ENCODE measurements at regions not wholly inside any gene's neighbourhood (a gene's known extent, or its start where the extent isn't known, plus 50 kb on each side); places are given as distances from the start of the nearest gene placed in this dataset.

DNA sequence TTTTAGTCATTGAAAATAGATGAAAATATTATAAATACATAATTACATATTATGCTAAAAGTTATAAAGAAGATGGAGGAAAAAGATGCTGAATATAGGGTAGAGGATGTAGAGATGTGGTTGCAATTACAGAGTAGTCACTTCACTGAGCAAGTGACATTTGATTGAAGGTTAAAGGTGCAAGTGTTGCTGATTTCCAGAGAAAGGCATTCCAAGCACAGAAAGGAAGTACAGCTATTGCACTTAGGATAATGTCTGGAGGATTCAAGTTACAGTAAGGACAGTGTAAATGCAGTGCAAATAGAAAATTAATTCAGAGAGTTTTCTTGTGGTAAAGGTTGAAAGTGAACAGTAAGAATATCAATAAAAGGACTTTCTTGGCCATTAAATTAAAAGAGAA lies 1721.8 kb downstream of the PCDH9 start:
- no peak for DNase-seq (ENCODE audit: low read depth, low spot score)
- TF ChIP-seq CTCF (IDR thresholded peaks at IDR 0.05; ENCODE audit: low read depth, low read length) = no peak
- no peak overlapping the region for H3K4me3 ChIP-seq (ENCODE audit: low read depth, low read length)
- ChIA-PET CTCF (no interaction called here), POLR2A (no interaction called here)
- H3K9me3 ChIP-seq (ENCODE audit: control insufficient read depth, insufficient read depth, low read length) = no peaks in the 10 kb centered on the region
- H3K27me3 ChIP-seq (ENCODE audit: control insufficient read depth, insufficient read depth, low read length) = no peaks in the 10 kb centered on the region
- no peak overlapping the region for H3K27ac ChIP-seq (ENCODE audit: low read depth, low read length)

DNA sequence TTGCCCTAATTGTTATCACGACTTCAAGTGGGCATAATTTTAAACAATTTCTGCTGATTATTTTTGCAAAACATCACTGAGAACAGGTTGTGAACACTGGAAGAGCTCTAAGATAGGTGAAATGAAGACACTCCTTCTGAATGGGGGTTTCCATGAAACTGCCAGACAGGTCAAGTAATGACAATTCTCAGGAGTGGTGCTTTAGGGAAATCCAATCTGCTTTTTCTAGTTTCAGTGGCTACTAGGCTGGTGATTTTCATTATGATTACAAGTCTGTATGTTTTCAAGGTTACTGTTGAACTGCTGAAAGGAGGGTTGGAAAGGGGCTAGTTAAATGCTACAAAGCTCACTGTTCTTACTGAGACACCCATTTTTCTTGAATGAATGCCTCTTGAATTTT lies 1724.2 kb downstream of the PCDH9 start:
- Histone ChIP-seq H3K4me3 (ENCODE audit: low read depth, low read length) (no peak overlapping the region), H3K27ac (ENCODE audit: low read depth, low read length) (no peak overlapping the region), H3K9me3 (ENCODE audit: control insufficient read depth, insufficient read depth, low read length) (no peaks in the 10 kb centered on the region), H3K27me3 (ENCODE audit: control insufficient read depth, insufficient read depth, low read length) (no peaks in the 10 kb centered on the region)
- ChIA-PET POLR2A (no interaction called here), CTCF (interaction anchor here (0.6 kb wide), 1 partner anchor 930 kb away, joined by 3 read pairs; no protein-coding TSS in a partner anchor)
- no peak for DNase-seq (ENCODE audit: low read depth, low spot score)
- TF ChIP-seq CTCF (IDR thresholded peaks at IDR 0.05; ENCODE audit: low read depth, low read length) = no peak

- ChIA-PET CTCF (no interaction called here), POLR2A (no interaction called here)
- H3K27me3 ChIP-seq (ENCODE audit: control insufficient read depth, insufficient read depth, low read length) = no peaks in the 10 kb centered on the region
- no peak for TF ChIP-seq CTCF (IDR thresholded peaks at IDR 0.05; ENCODE audit: low read depth, low read length)
- H3K27ac ChIP-seq (ENCODE audit: low read depth, low read length) = no peak overlapping the region
- no peak overlapping the region for H3K4me3 ChIP-seq (ENCODE audit: low read depth, low read length)
- no peaks in the 10 kb centered on the region for H3K9me3 ChIP-seq (ENCODE audit: control insufficient read depth, insufficient read depth, low read length)
- no peak for DNase-seq (ENCODE audit: low read depth, low spot score)
Measured at GRCh38 chr13:65504213-65504612, 1725.9 kb downstream of the PCDH9 start.

- CTCF ChIA-PET = no interaction called here
- POLR2A ChIA-PET = no interaction called here
- H3K27ac ChIP-seq (ENCODE audit: low read depth, low read length) = no peak overlapping the region
- no peak overlapping the region for H3K4me3 ChIP-seq (ENCODE audit: low read depth, low read length)
- no peaks in the 10 kb centered on the region for H3K9me3 ChIP-seq (ENCODE audit: control insufficient read depth, insufficient read depth, low read length)
- H3K27me3 ChIP-seq (ENCODE audit: control insufficient read depth, insufficient read depth, low read length) = no peaks in the 10 kb centered on the region
- no peak for TF ChIP-seq CTCF (IDR thresholded peaks at IDR 0.05; ENCODE audit: low read depth, low read length)
- no peak for DNase-seq (ENCODE audit: low read depth, low spot score)
Measured at GRCh38 chr13:65500481-65500880, 1729.7 kb downstream of the PCDH9 start.

DNA sequence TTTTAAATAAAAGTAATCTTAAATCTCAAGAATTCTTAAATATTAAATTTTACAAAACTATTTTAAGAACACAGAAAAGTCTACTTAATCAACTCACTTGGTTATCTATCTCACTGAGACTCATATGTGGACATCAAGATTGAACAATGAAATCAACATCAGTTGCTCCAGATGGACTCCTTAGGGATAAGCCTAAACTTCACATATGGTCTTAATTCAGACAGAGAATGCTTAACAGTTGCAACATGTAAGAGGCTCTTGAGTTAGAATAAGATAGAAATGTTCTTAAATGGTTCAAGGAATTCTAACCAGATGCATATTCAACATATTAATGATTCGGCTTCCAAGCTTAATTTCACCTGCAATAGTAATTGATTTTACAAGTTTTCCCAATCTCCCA lies 1730.9 kb downstream of the PCDH9 start:
- DNase-seq (ENCODE audit: low read depth, low spot score) = no peak
- Histone ChIP-seq H3K4me3 (ENCODE audit: low read depth, low read length) (no peak overlapping the region), H3K27ac (ENCODE audit: low read depth, low read length) (no peak overlapping the region), H3K9me3 (ENCODE audit: control insufficient read depth, insufficient read depth, low read length) (no peaks in the 10 kb centered on the region), H3K27me3 (ENCODE audit: control insufficient read depth, insufficient read depth, low read length) (no peaks in the 10 kb centered on the region)
- CTCF ChIA-PET = no interaction called here
- no peak for TF ChIP-seq CTCF (IDR thresholded peaks at IDR 0.05; ENCODE audit: low read depth, low read length)
- POLR2A ChIA-PET = no interaction called here

Measured in AG04450 (cell line).